ENCODE measurements at regions not wholly inside any gene's neighbourhood (a gene's known extent, or its start where the extent isn't known, plus 50 kb on each side); places are given as distances from the start of the nearest gene placed in this dataset.
"Not testable (repeated sequence)": the region's sequence is repeated elsewhere in the genome, so short reads cannot be mapped to it uniquely, and the experiment has no call there.

DNA sequence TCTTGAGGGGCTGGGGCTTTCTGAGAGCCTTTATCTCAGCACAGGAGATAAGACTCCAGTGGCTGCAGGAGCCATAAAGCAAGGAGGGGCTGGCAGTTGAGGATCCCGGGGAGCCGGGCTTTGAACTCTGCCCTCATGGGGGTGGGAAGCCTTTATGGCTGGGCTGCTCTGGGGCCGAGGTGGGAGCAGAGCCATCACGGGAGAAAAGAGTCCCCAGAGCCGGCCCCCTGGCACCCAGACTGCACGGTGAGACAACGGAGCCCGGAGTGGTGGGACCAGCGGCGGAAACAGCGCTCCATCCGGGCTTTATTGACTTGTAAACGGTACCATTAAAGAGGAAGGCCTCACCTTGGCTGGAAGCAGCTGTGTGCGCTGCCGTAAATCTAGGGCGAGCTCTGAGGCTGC is 162.6 kb downstream of the MYCN start:
- TF ChIP-seq, protein P1, sequence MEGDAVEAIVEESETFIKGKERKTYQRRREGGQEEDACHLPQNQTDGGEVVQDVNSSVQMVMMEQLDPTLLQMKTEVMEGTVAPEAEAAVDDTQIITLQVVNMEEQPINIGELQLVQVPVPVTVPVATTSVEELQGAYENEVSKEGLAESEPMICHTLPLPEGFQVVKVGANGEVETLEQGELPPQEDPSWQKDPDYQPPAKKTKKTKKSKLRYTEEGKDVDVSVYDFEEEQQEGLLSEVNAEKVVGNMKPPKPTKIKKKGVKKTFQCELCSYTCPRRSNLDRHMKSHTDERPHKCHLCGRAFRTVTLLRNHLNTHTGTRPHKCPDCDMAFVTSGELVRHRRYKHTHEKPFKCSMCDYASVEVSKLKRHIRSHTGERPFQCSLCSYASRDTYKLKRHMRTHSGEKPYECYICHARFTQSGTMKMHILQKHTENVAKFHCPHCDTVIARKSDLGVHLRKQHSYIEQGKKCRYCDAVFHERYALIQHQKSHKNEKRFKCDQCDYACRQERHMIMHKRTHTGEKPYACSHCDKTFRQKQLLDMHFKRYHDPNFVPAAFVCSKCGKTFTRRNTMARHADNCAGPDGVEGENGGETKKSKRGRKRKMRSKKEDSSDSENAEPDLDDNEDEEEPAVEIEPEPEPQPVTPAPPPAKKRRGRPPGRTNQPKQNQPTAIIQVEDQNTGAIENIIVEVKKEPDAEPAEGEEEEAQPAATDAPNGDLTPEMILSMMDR (IDR thresholded peaks at IDR 0.05; ENCODE audit: borderline replicate concordance, insufficient read depth, low read depth, low read length) = no peak

DNA sequence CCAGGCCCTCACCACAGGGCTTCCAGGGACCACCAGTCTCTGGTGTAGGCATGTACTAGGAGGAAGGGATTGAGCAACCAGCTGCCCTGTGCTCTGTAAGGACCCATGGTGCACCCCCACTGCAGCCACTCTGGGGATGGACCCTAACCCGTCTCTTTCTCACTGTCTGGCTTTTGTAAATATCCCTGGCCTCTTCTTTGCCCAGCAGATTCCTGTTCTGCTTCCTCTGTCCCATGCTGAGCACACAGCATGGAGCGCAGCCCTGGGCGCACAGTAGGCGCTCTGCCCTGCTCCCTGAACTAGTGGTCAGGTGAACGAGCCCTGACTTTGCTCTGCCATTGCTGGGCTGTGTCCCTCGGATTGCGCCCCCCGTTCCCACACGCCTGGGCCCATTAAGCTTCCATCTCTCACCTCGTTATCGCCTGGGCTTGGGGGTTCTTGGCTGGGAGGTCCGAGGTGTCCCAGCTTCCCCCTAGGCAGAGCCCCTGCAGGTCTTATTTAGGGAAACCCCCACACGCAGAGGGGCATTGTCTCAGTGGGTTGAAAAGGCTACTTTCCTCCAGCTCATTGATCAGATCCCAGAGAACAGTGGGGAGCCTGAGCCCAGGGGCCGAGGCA is 162.1 kb downstream of the MYCN start:
- TF ChIP-seq, protein P1 (IDR thresholded peaks at IDR 0.05; ENCODE audit: borderline replicate concordance, insufficient read depth, low read depth, low read length) = no peak
- no peak overlapping the region for H3K4me3 ChIP-seq (ENCODE audit: low read depth, low read length)

More for the DNA sequence above, 162.6 kb downstream of the MYCN start:
- H3K4me3 ChIP-seq (ENCODE audit: low read depth, low read length) = no peak overlapping the region

DNA sequence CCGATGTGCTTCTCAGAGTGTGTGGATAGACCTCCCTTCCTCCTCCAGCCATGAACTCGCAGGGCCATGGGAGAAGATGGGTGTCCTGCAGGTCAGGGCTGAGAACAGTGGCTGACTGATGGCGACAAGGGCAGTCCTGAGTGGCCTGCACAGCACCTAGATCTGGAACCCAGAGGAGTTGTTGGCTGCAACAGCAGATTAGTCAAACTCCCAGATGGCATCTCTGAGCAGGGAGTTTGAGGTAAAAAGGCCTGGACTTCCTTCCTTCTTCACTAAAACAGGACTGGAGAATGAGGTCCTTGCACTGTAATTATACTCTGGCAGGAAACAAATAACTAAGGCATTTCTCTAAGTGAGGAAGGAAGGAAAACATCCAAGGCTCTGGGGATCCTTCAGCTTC is 160.8 kb downstream of the MYCN start:
- no peak overlapping the region for H3K4me3 ChIP-seq (ENCODE audit: low read depth, low read length)
- TF ChIP-seq, protein P1 (IDR thresholded peaks at IDR 0.05; ENCODE audit: borderline replicate concordance, insufficient read depth, low read depth, low read length) = no peak

DNA sequence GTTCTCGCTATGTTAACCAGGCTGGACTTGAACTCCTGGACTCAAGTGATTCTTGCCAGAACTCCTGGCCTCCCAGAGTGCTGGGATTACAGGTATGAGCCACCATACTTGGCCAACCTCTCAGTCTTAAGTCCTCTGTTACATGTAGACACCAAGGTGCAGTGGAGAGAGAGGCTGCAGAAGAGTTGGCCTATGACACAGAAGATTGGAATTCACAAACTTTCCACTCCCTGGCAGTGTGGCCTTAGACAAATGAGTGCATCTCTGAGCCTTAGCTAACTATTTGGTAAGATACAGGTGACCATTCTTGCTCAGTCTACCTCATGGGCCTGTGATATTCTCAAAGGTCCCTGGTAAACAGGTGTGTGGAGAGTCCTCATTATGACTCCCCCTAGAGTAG is 159.7 kb downstream of the MYCN start:
- TF ChIP-seq, protein P1 (IDR thresholded peaks at IDR 0.05; ENCODE audit: borderline replicate concordance, insufficient read depth, low read depth, low read length) = no peak

DNA sequence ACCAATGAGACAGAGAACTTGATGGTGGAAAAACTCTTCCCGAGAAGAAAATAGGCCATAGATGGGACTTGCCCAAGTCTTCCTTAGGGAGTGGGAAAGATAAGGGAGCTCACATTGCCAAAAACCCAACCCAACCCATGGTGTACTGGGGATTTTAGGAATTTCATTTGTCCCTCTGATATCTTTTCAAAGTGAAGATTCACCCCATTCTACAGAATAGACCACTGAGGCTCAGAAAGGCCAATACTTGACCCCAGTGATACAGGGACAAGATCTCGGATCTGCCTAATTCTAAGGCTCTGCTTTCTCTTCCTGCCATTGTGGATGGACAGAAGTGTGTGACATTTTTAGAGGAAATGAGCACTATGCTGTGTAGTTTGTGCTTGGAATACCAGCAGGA is 159.0 kb downstream of the MYCN start:
- TF ChIP-seq, protein P1 (IDR thresholded peaks at IDR 0.05; ENCODE audit: borderline replicate concordance, insufficient read depth, low read depth, low read length) = no peak
- H3K4me3 ChIP-seq (ENCODE audit: low read depth, low read length) = no peak overlapping the region

More for the DNA sequence above, 159.7 kb downstream of the MYCN start:
- H3K4me3 ChIP-seq (ENCODE audit: low read depth, low read length) = no peak overlapping the region

DNA sequence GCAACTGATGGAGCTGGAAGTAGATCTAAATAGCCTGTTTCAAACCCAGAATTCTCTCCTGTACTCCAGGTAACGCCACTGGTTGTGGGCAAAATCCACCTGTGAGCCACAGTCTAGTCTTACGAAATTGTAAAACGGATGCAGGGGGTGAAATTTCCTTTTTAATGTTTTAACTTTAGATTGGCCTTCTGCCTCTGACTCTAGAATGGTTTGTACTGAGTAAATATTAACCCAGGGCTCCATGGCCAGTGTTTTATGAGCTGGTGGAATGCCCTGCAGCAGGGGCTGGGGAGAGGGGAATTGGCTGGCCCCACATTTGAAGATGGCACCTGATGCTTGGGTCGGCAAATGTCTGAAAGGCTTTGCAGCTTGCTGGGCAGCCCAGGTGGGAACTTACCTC is 156.6 kb downstream of the MYCN start:
- TF ChIP-seq, protein P1 (IDR thresholded peaks at IDR 0.05; ENCODE audit: borderline replicate concordance, insufficient read depth, low read depth, low read length) = no peak
- H3K4me3 ChIP-seq (ENCODE audit: low read depth, low read length) = no peak overlapping the region

DNA sequence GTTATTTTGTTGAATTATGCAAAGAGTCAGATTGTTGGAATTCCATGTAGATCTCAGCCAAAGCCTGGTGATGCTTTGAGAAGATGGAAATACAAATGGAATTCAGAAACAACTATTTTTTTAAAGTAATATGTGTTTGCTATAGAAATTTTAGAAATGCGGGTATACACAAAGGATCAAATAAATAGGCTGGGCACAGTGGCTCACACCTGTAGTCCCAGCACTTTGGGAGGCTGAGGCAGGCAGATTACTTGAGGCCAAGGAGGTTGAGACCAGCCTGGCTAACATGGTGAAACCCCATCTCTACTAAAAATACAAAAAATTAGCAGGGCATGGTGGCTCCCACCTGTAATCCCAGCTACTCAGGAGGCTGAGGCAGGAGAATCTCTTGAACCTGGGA is 155.1 kb downstream of the MYCN start:
- not testable (repeated sequence) for H3K4me3 ChIP-seq (ENCODE audit: low read depth, low read length)
